Astrocyte of the cerebellum (primary cell): ENCODE measurements at regions not wholly inside any gene's neighbourhood (a gene's known extent, or its start where the extent isn't known, plus 50 kb on each side); places are given as distances from the start of the nearest gene placed in this dataset.
A peak's percentile ranks its signal among the peaks of the same experiment; 100 is the strongest.

ENCODE experiments used
- DNase-seq: peaks from one replicate; pipeline ENCODE4 v3.0.0-alpha.2; 2011; ENCODE audit warnings: low read depth
- H3K4me3 ChIP-seq: 2 replicates; pipeline ENCODE4 v1.5.1; 2011; ENCODE audit warnings: mild to moderate bottlenecking, low read depth, low read length, moderate library complexity
- CTCF ChIP-seq: IDR thresholded peaks from 2 replicates; pipeline ENCODE4 v1.5.1; 2012; ENCODE audit warnings: low read length, low read depth, moderate library complexity, mild to moderate bottlenecking; ENCODE audit errors: missing control alignments
- in situ Hi-C: cut with HindIII; loops from 2 replicates; pipeline ENCODE4 v1.10.0; 2017; ENCODE audit warnings: low sequenced_read_pairs

GRCh38 chr2:240351088-240351741 lies 84.2 kb upstream of the GPC1 start:
- no peak for TF ChIP-seq CTCF
- no peak overlapping the region for H3K4me3 ChIP-seq
- no peak for DNase-seq
- in situ Hi-C loops = no loop called here

GRCh38 chr2:240351826-240352426 lies 83.5 kb upstream of the GPC1 start:
- TF ChIP-seq CTCF = no peak
- no peak for DNase-seq
- in situ Hi-C loops = no loop called here
- no peak overlapping the region for H3K4me3 ChIP-seq

- TF ChIP-seq CTCF = no peak
- no peak for DNase-seq
- in situ Hi-C loops = no loop called here
- H3K4me3 ChIP-seq = no peak overlapping the region
Observed at GRCh38 chr2:240353086-240353798, 82.2 kb upstream of the GPC1 start.

- DNase-seq = no peak
- in situ Hi-C loops = no loop called here
- H3K4me3 ChIP-seq = no peak overlapping the region
- TF ChIP-seq CTCF = no peak
Observed at GRCh38 chr2:240353944-240354343, 81.5 kb upstream of the GPC1 start.

GRCh38 chr2:240355001-240355891 lies 80.2 kb upstream of the GPC1 start:
- TF ChIP-seq CTCF = no peak
- in situ Hi-C loops = no loop called here
- no peak overlapping the region for H3K4me3 ChIP-seq
- DNase-seq = peak; percentile 19

GRCh38 chr2:240355962-240356361 lies 79.5 kb upstream of the GPC1 start:
- DNase-seq = no peak
- no peak overlapping the region for H3K4me3 ChIP-seq
- in situ Hi-C loops = no loop called here
- no peak for TF ChIP-seq CTCF
